WERI-Rb-1 (cell line): ENCODE measurements at regions not wholly inside any gene's neighbourhood (a gene's known extent, or its start where the extent isn't known, plus 50 kb on each side); places are given as distances from the start of the nearest gene placed in this dataset.
"Not testable (repeated sequence)": the region's sequence is repeated elsewhere in the genome, so short reads cannot be mapped to it uniquely, and the experiment has no call there.

Source experiments
- DNase-seq: peaks from one replicate; pipeline ENCODE4 v3.0.0-alpha.2; 2020
- H3K27ac ChIP-seq: fragments of 250-450 bp; sonication (Bioruptor Pico); 2 replicates; pipeline ENCODE4 v1.5.1; 2020; ENCODE audit warnings: mild to moderate bottlenecking, moderate library complexity
- H3K27me3 ChIP-seq: fragments of 250-450 bp; sonication (Bioruptor Pico); 2 replicates; pipeline ENCODE4 v1.5.1; 2021; ENCODE audit warnings: mild to moderate bottlenecking, low read depth, moderate library complexity; ENCODE audit not compliant: insufficient read depth, severe bottlenecking
- H3K36me3 ChIP-seq: fragments of 250-450 bp; sonication (Bioruptor Pico); 2 replicates; pipeline ENCODE4 v1.5.1; 2020; ENCODE audit warnings: mild to moderate bottlenecking, moderate library complexity
- H3K4me3 ChIP-seq: 2 replicates; pipeline ENCODE4 v1.5.1; 2011; ENCODE audit warnings: low read depth, mild to moderate bottlenecking, control low read depth, low read length
- H3K9me3 ChIP-seq: fragments of 250-450 bp; sonication (Bioruptor Pico); 2 replicates; pipeline ENCODE4 v1.5.1; 2021; ENCODE audit warnings: mild to moderate bottlenecking, moderate library complexity; ENCODE audit not compliant: severe bottlenecking
- CTCF ChIP-seq: IDR thresholded peaks from 2 replicates; pipeline ENCODE4 v1.5.1; 2011; ENCODE audit warnings: low read depth, mild to moderate bottlenecking, control low read depth, inconsistent platforms, low read length

GRCh38 chr9:78103971-78104433, 72.4 kb upstream of the GNAQ start:
- H3K27ac ChIP-seq, result no peak overlapping the region
- no peak for DNase-seq
- H3K36me3 ChIP-seq, result no peaks in the 10 kb centered on the region
- H3K4me3 ChIP-seq, result no peak overlapping the region
- peaks cover 6% of the 10 kb centered on the region for H3K27me3 ChIP-seq
- no peak for TF ChIP-seq CTCF
- no peaks in the 10 kb centered on the region for H3K9me3 ChIP-seq

- Histone ChIP-seq H3K27me3 (peaks cover 16% of the 10 kb centered on the region), H3K4me3 (no peak overlapping the region), H3K36me3 (no peaks in the 10 kb centered on the region), H3K9me3 (no peaks in the 10 kb centered on the region), H3K27ac (no peak overlapping the region)
- no peak for DNase-seq
- no peak for TF ChIP-seq CTCF
These were observed 69.6 kb upstream of the GNAQ start for GRCh38 chr9:78101247-78101646.

- no peak overlapping the region for H3K4me3 ChIP-seq
- H3K36me3 ChIP-seq, result no peaks in the 10 kb centered on the region
- no peaks in the 10 kb centered on the region for H3K9me3 ChIP-seq
- H3K27me3 ChIP-seq, result peaks cover 13% of the 10 kb centered on the region
- no peak overlapping the region for H3K27ac ChIP-seq
- no peak for DNase-seq
- no peak for TF ChIP-seq CTCF
These were observed 65.9 kb upstream of the GNAQ start for GRCh38 chr9:78097541-78097940.

GRCh38 chr9:78091731-78092130, 60.1 kb upstream of the GNAQ start:
- Histone ChIP-seq H3K36me3 (no peaks in the 10 kb centered on the region), H3K27me3 (no peaks in the 10 kb centered on the region), H3K9me3 (no peaks in the 10 kb centered on the region), H3K27ac (no peak overlapping the region), H3K4me3 (no peak overlapping the region)
- DNase-seq, result no peak
- TF ChIP-seq CTCF, result no peak

GRCh38 chr9:78089111-78089510, 57.5 kb upstream of the GNAQ start:
- no peaks in the 10 kb centered on the region for H3K9me3 ChIP-seq
- no peak for DNase-seq
- no peaks in the 10 kb centered on the region for H3K36me3 ChIP-seq
- H3K4me3 ChIP-seq, result no peak overlapping the region
- H3K27ac ChIP-seq, result no peak overlapping the region
- no peak for TF ChIP-seq CTCF
- H3K27me3 ChIP-seq, result no peaks in the 10 kb centered on the region

GRCh38 chr9:78088190-78088589, 56.6 kb upstream of the GNAQ start:
- not testable (repeated sequence) for H3K9me3 ChIP-seq, H3K27ac ChIP-seq, H3K36me3 ChIP-seq, H3K4me3 ChIP-seq, DNase-seq, H3K27me3 ChIP-seq
